ENCODE measurements at regions not wholly inside any gene's neighbourhood (a gene's known extent, or its start where the extent isn't known, plus 50 kb on each side); places are given as distances from the start of the nearest gene placed in this dataset.

DNA sequence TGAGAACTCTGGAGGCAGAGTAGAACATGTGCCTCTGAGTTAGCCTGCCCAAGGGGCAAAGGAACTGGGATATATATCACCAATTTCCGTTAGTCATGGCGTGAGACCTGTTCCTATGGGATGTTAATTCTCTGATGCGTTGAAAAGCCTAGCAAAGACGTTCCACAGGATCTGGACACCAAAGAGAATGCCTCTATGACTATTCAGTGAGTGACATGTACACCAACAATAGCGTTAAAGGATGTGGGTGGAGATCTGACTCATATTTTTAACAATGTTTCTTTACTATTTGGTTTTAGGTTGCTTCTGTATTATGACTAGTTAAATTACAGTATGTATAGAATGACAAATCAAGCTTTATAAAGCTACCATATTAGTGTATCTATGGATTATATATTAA lies 320.9 kb upstream of the MC4R start (continued):
- TF ChIP-seq MEF2D (tag; conservative IDR thresholded peaks at IDR 0.05; ENCODE audit: low read depth) (no peak), SMARCA4 (IDR thresholded peaks at IDR 0.05) (no peak), RUNX1 (IDR thresholded peaks at IDR 0.05; ENCODE audit: low read depth) (no peak), SREBF1 (IDR thresholded peaks at IDR 0.05; ENCODE audit: borderline replicate concordance, low read depth, low read length) (no peak), ZC3H8 (IDR thresholded peaks at IDR 0.05) (no peak), ZBTB17 (CRISPR knock-in tag; IDR thresholded peaks at IDR 0.05) (no peak), LARP7 (IDR thresholded peaks at IDR 0.05) (no peak), HSF4 (CRISPR knock-in tag; IDR thresholded peaks at IDR 0.05; ENCODE audit: borderline replicate concordance) (no peak)
- TF ChIP-seq, protein P1, sequence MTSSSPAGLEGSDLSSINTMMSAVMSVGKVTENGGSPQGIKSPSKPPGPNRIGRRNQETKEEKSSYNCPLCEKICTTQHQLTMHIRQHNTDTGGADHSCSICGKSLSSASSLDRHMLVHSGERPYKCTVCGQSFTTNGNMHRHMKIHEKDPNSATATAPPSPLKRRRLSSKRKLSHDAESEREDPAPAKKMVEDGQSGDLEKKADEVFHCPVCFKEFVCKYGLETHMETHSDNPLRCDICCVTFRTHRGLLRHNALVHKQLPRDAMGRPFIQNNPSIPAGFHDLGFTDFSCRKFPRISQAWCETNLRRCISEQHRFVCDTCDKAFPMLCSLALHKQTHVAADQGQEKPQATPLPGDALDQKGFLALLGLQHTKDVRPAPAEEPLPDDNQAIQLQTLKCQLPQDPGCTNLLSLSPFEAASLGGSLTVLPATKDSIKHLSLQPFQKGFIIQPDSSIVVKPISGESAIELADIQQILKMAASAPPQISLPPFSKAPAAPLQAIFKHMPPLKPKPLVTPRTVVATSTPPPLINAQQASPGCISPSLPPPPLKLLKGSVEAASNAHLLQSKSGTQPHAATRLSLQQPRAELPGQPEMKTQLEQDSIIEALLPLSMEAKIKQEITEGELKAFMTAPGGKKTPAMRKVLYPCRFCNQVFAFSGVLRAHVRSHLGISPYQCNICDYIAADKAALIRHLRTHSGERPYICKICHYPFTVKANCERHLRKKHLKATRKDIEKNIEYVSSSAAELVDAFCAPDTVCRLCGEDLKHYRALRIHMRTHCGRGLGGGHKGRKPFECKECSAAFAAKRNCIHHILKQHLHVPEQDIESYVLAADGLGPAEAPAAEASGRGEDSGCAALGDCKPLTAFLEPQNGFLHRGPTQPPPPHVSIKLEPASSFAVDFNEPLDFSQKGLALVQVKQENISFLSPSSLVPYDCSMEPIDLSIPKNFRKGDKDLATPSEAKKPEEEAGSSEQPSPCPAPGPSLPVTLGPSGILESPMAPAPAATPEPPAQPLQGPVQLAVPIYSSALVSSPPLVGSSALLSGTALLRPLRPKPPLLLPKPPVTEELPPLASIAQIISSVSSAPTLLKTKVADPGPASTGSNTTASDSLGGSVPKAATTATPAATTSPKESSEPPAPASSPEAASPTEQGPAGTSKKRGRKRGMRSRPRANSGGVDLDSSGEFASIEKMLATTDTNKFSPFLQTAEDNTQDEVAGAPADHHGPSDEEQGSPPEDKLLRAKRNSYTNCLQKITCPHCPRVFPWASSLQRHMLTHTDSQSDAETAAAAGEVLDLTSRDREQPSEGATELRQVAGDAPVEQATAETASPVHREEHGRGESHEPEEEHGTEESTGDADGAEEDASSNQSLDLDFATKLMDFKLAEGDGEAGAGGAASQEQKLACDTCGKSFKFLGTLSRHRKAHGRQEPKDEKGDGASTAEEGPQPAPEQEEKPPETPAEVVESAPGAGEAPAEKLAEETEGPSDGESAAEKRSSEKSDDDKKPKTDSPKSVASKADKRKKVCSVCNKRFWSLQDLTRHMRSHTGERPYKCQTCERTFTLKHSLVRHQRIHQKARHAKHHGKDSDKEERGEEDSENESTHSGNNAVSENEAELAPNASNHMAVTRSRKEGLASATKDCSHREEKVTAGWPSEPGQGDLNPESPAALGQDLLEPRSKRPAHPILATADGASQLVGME (CRISPR knock-in tag; IDR thresholded peaks at IDR 0.05) = no peak
- TF ChIP-seq, protein P2, sequence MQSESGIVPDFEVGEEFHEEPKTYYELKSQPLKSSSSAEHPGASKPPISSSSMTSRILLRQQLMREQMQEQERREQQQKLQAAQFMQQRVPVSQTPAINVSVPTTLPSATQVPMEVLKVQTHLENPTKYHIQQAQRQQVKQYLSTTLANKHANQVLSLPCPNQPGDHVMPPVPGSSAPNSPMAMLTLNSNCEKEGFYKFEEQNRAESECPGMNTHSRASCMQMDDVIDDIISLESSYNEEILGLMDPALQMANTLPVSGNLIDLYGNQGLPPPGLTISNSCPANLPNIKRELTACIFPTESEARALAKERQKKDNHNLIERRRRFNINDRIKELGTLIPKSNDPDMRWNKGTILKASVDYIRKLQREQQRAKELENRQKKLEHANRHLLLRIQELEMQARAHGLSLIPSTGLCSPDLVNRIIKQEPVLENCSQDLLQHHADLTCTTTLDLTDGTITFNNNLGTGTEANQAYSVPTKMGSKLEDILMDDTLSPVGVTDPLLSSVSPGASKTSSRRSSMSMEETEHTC (IDR thresholded peaks at IDR 0.05) = no peak
- TF ChIP-seq, protein P3, sequence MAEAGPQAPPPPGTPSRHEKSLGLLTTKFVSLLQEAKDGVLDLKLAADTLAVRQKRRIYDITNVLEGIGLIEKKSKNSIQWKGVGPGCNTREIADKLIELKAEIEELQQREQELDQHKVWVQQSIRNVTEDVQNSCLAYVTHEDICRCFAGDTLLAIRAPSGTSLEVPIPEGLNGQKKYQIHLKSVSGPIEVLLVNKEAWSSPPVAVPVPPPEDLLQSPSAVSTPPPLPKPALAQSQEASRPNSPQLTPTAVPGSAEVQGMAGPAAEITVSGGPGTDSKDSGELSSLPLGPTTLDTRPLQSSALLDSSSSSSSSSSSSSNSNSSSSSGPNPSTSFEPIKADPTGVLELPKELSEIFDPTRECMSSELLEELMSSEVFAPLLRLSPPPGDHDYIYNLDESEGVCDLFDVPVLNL (CRISPR knock-in tag; IDR thresholded peaks at IDR 0.05; ENCODE audit: low read depth) = no peak
